VCaP (cell line): ENCODE measurements at regions not wholly inside any gene's neighbourhood (a gene's known extent, or its start where the extent isn't known, plus 50 kb on each side); places are given as distances from the start of the nearest gene placed in this dataset.

Source experiments
- H3K27ac ChIP-seq: fragments of 450-650 bp; 2 replicates; pipeline ENCODE4 v1.5.1; 2017
- CTCF ChIP-seq: fragments of 450-650 bp; conservative IDR thresholded peaks from 2 replicates; pipeline ENCODE4 v1.5.1; 2017; ENCODE audit warnings: mild to moderate bottlenecking, moderate library complexity

GRCh38 chr10:8790390-8790789 is 735.9 kb downstream of the GATA3 start:
- TF ChIP-seq CTCF, result no peak
- peak overlapping the region; percentile 50 for H3K27ac ChIP-seq

- peak overlapping the region; percentile 32; the same call in 1 of the 2 replicates for H3K27ac ChIP-seq
- no peak for TF ChIP-seq CTCF
Measured at GRCh38 chr10:8794860-8795259, 740.4 kb downstream of the GATA3 start.

GRCh38 chr10:8800426-8800825 is 745.9 kb downstream of the GATA3 start:
- no peak overlapping the region for H3K27ac ChIP-seq
- no peak for TF ChIP-seq CTCF

- H3K27ac ChIP-seq, result no peak overlapping the region
- TF ChIP-seq CTCF, result no peak
Measured at GRCh38 chr10:8803992-8804391, 749.5 kb downstream of the GATA3 start.

GRCh38 chr10:8810677-8811076 is 756.2 kb downstream of the GATA3 start:
- no peak for TF ChIP-seq CTCF

GRCh38 chr10:8811201-8811600 is 756.7 kb downstream of the GATA3 start:
- no peak for TF ChIP-seq CTCF
- no peak overlapping the region for H3K27ac ChIP-seq

More at GRCh38 chr10:8810677-8811076, 756.2 kb downstream of the GATA3 start:
- no peak overlapping the region for H3K27ac ChIP-seq

GRCh38 chr10:8815969-8816368 is 761.5 kb downstream of the GATA3 start:
- H3K27ac ChIP-seq, result no peak overlapping the region
- TF ChIP-seq CTCF, result no peak

GRCh38 chr10:8817299-8817698 is 762.8 kb downstream of the GATA3 start:
- H3K27ac ChIP-seq, result no peak overlapping the region
- TF ChIP-seq CTCF, result no peak
